ENCODE measurements at regions not wholly inside any gene's neighbourhood (a gene's known extent, or its start where the extent isn't known, plus 50 kb on each side); places are given as distances from the start of the nearest gene placed in this dataset.
"Not testable (repeated sequence)": the region's sequence is repeated elsewhere in the genome, so short reads cannot be mapped to it uniquely, and the experiment has no call there.

GRCh38 chr2:194907569-194907968, 749.5 kb upstream of the SLC39A10 start:
- no peak for ATAC-seq
- Mint-ChIP-seq H3K4me1 (no peaks in the 10 kb centered on the region), H3K36me3 (ENCODE audit: low read depth) (no peaks in the 10 kb centered on the region), H3K27me3 (peaks cover 11% of the 10 kb centered on the region), H3K4me3 (no peak overlapping the region), H3K27ac (no peak overlapping the region)
- DNase-seq: no peak
- H3K9me3 ChIP-seq (ENCODE audit: control insufficient read depth, low read length, poor library complexity, severe bottlenecking): no peaks in the 10 kb centered on the region

GRCh38 chr2:194896871-194897270, 760.2 kb upstream of the SLC39A10 start:
- ATAC-seq (no peak), DNase-seq (no peak)
- Mint-ChIP-seq H3K4me3 (no peak overlapping the region), H3K4me1 (no peaks in the 10 kb centered on the region), H3K36me3 (ENCODE audit: low read depth) (no peaks in the 10 kb centered on the region), H3K27me3 (peaks cover 22% of the 10 kb centered on the region), H3K27ac (no peak overlapping the region)
- H3K9me3 ChIP-seq (ENCODE audit: control insufficient read depth, low read length, poor library complexity, severe bottlenecking): no peaks in the 10 kb centered on the region

DNA sequence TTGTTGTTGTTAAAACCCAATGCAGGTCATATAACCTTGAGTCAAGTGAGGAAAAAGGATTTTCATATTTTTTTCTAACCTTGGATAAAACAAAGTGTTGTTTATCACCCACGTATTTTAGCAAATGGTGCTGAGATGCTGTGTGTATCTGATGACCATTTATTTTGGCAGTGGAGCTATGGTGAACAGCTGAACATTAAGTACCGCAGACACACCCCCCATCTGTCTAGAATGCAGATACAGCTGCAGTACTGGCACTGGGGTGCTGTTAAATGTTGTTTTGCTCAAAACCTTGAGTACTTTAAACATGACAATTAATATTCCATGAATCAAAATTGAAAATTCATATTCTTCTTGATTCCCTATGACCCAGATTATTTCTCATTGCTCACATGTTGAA, 773.3 kb upstream of the SLC39A10 start:
- DNase-seq: no peak
- Mint-ChIP-seq H3K27me3 (peaks cover 14% of the 10 kb centered on the region), H3K27ac (no peak overlapping the region), H3K4me1 (peaks cover 3% of the 10 kb centered on the region), H3K4me3 (no peak overlapping the region), H3K36me3 (ENCODE audit: low read depth) (no peaks in the 10 kb centered on the region)
- ATAC-seq: no peak
- no peaks in the 10 kb centered on the region for H3K9me3 ChIP-seq (ENCODE audit: control insufficient read depth, low read length, poor library complexity, severe bottlenecking)

- DNase-seq: no peak
- ATAC-seq: no peak
- Mint-ChIP-seq H3K4me1 (peaks cover 2% of the 10 kb centered on the region), H3K36me3 (ENCODE audit: low read depth) (no peaks in the 10 kb centered on the region), H3K27me3 (no peaks in the 10 kb centered on the region), H3K27ac (no peak overlapping the region), H3K4me3 (no peak overlapping the region)
- H3K9me3 ChIP-seq (ENCODE audit: control insufficient read depth, low read length, poor library complexity, severe bottlenecking): no peaks in the 10 kb centered on the region
Observed at GRCh38 chr2:194870974-194871535, 786.0 kb upstream of the SLC39A10 start.

GRCh38 chr2:194867328-194867727, 789.7 kb upstream of the SLC39A10 start:
- H3K9me3 ChIP-seq (ENCODE audit: control insufficient read depth, low read length, poor library complexity, severe bottlenecking): no peaks in the 10 kb centered on the region
- no peak for DNase-seq
- Mint-ChIP-seq H3K27ac (no peak overlapping the region), H3K36me3 (ENCODE audit: low read depth) (no peaks in the 10 kb centered on the region), H3K4me3 (no peak overlapping the region), H3K27me3 (no peaks in the 10 kb centered on the region), H3K4me1 (peaks cover 4% of the 10 kb centered on the region)
- no peak for ATAC-seq

DNA sequence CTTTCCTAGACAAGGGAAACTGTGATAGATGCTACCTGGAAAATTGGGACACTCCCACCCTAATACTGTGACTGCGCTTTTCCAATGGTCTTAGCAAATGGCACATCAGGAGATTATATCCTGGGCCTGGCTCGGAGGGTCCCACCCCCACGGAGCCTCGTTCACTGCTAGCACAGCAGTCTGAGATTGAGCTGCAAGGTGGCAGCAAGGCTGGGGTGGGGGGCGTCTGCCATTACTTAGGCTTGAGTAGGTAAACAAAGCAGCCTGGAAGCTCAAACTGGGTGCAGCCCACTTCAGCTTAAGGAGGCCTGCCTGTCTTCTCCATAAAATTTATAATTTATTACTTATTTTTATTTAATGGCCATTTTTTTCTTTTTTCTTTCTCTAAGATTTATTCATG, 802.1 kb upstream of the SLC39A10 start:
- no peak for ATAC-seq
- no peak overlapping the region for H3K27ac Mint-ChIP-seq
- H3K4me3 Mint-ChIP-seq: no peak overlapping the region
- peaks cover 4% of the 10 kb centered on the region for H3K27me3 Mint-ChIP-seq
- no peaks in the 10 kb centered on the region for H3K4me1 Mint-ChIP-seq
- no peaks in the 10 kb centered on the region for H3K36me3 Mint-ChIP-seq (ENCODE audit: low read depth)
- DNase-seq: no peak
- no peaks in the 10 kb centered on the region for H3K9me3 ChIP-seq (ENCODE audit: control insufficient read depth, low read length, poor library complexity, severe bottlenecking)

- Mint-ChIP-seq H3K27me3 (peaks cover 6% of the 10 kb centered on the region), H3K27ac (no peak overlapping the region), H3K4me1 (no peaks in the 10 kb centered on the region), H3K4me3 (no peak overlapping the region), H3K36me3 (ENCODE audit: low read depth) (peaks cover 2% of the 10 kb centered on the region)
- DNase-seq (no peak), ATAC-seq (no peak)
- no peaks in the 10 kb centered on the region for H3K9me3 ChIP-seq (ENCODE audit: control insufficient read depth, low read length, poor library complexity, severe bottlenecking)
Observed at GRCh38 chr2:194842871-194843270, 814.2 kb upstream of the SLC39A10 start.

DNA sequence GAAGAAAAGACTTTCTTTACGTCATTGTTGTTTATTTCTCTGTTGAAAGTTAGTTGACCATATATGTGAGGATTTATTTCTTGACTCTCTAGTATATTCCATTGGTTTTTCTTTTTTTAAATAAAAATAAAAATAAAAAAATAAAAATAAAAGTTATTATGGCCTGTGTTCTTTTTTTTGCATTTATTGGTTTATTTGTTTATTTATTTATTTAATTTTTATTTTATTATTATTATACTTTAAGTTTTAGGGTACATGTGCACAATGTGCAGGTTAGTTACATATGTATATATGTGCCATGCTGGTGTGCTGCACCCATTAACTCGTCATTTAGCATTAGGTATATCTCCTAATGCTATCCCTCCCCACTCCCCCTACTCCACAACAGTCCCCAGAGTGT, 822.7 kb upstream of the SLC39A10 start:
- not testable (repeated sequence) for H3K4me3 Mint-ChIP-seq, DNase-seq, H3K27ac Mint-ChIP-seq

GRCh38 chr2:194826241-194826640, 830.8 kb upstream of the SLC39A10 start:
- no peak overlapping the region for H3K27ac Mint-ChIP-seq
- H3K36me3 Mint-ChIP-seq (ENCODE audit: low read depth): no peaks in the 10 kb centered on the region
- ATAC-seq (no peak), DNase-seq (no peak)
- H3K4me1 Mint-ChIP-seq: no peaks in the 10 kb centered on the region
- H3K27me3 Mint-ChIP-seq: no peaks in the 10 kb centered on the region
- no peaks in the 10 kb centered on the region for H3K9me3 ChIP-seq (ENCODE audit: control insufficient read depth, low read length, poor library complexity, severe bottlenecking)
- no peak overlapping the region for H3K4me3 Mint-ChIP-seq

More for the DNA sequence above, 822.7 kb upstream of the SLC39A10 start:
- not testable (repeated sequence) for H3K36me3 Mint-ChIP-seq (ENCODE audit: low read depth); H3K27me3 Mint-ChIP-seq; H3K4me1 Mint-ChIP-seq; H3K9me3 ChIP-seq (ENCODE audit: control insufficient read depth, low read length, poor library complexity, severe bottlenecking); ATAC-seq

DNA sequence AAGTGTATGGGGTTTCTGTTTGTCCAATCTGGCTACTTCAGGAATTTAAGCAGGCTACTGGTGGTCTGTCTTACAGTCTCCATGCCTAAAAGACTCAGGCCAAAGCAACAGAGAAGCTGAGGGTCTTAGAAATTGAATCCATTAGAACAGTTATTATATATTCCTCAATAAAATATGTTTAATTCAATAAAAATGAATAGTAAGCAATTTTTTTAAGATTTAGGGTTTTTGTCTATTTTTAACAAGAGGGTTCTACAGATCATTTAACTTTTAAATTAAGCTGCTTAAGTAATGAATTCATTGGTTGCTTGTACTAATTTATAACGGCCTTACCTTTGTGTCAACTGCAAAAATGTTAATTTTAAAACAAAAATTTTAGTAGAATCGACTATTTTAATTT, 832.6 kb upstream of the SLC39A10 start:
- Mint-ChIP-seq H3K4me3 (no peak overlapping the region), H3K27me3 (no peaks in the 10 kb centered on the region), H3K36me3 (ENCODE audit: low read depth) (no peaks in the 10 kb centered on the region), H3K27ac (no peak overlapping the region), H3K4me1 (no peaks in the 10 kb centered on the region)
- ATAC-seq (no peak), DNase-seq (no peak)
- H3K9me3 ChIP-seq (ENCODE audit: control insufficient read depth, low read length, poor library complexity, severe bottlenecking): no peaks in the 10 kb centered on the region

DNA sequence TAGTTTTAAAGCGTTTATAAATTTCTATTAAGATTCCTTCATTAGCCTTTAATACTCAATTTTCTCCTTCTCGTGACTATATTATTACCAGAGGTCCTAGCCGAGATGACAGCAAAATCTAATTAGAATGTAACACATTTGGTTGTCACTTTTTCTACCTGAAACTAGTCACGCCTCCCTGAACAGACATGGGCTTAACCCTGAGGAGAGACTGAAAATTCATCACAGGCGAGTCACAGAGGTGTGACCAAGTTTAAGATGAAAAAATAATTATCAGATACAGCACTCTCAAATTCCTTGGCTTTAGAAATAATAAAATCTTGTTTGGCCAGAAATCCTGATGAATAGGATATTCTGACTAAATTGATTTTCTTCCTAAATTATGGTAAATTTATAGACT, 834.4 kb upstream of the SLC39A10 start:
- Mint-ChIP-seq H3K27ac (no peak overlapping the region), H3K4me1 (no peaks in the 10 kb centered on the region), H3K27me3 (no peaks in the 10 kb centered on the region), H3K36me3 (ENCODE audit: low read depth) (no peaks in the 10 kb centered on the region), H3K4me3 (no peak overlapping the region)
- no peak for ATAC-seq
- DNase-seq: no peak
- no peaks in the 10 kb centered on the region for H3K9me3 ChIP-seq (ENCODE audit: control insufficient read depth, low read length, poor library complexity, severe bottlenecking)

GRCh38 chr2:194822097-194822496, 834.9 kb upstream of the SLC39A10 start:
- no peak overlapping the region for H3K4me3 Mint-ChIP-seq
- H3K27ac Mint-ChIP-seq: no peak overlapping the region
- H3K9me3 ChIP-seq (ENCODE audit: control insufficient read depth, low read length, poor library complexity, severe bottlenecking): no peaks in the 10 kb centered on the region
- H3K4me1 Mint-ChIP-seq: no peaks in the 10 kb centered on the region
- H3K36me3 Mint-ChIP-seq (ENCODE audit: low read depth): no peaks in the 10 kb centered on the region
- DNase-seq (no peak), ATAC-seq (no peak)
- H3K27me3 Mint-ChIP-seq: no peaks in the 10 kb centered on the region

GRCh38 chr2:194819367-194819766, 837.7 kb upstream of the SLC39A10 start:
- H3K9me3 ChIP-seq (ENCODE audit: control insufficient read depth, low read length, poor library complexity, severe bottlenecking): no peaks in the 10 kb centered on the region
- H3K27ac Mint-ChIP-seq: no peak overlapping the region
- ATAC-seq (no peak), DNase-seq (no peak)
- no peaks in the 10 kb centered on the region for H3K27me3 Mint-ChIP-seq
- no peaks in the 10 kb centered on the region for H3K4me1 Mint-ChIP-seq
- no peaks in the 10 kb centered on the region for H3K36me3 Mint-ChIP-seq (ENCODE audit: low read depth)
- H3K4me3 Mint-ChIP-seq: no peak overlapping the region

DNA sequence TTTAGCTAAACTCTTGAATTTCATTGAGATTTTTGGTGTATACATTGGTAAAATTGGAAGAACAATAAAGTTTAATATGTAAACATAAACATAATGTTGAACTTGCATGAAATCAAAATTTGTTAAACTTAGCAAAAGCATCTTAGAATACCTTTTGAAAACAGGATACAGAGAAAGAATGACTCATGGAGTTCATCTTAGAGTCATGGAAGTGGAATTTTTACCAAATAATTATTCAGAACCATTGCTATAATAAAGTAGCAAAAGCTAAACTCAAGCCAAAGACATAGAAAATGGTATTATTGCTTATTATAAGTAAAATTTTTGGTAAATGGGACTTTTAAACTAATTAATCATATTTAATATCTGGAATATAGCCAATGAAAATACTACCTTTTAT, 841.6 kb upstream of the SLC39A10 start:
- H3K4me1 Mint-ChIP-seq: no peaks in the 10 kb centered on the region
- ATAC-seq (no peak), DNase-seq (no peak)
- no peaks in the 10 kb centered on the region for H3K36me3 Mint-ChIP-seq (ENCODE audit: low read depth)
- H3K27ac Mint-ChIP-seq: no peak overlapping the region
- H3K9me3 ChIP-seq (ENCODE audit: control insufficient read depth, low read length, poor library complexity, severe bottlenecking): no peaks in the 10 kb centered on the region
- H3K4me3 Mint-ChIP-seq: no peak overlapping the region
- no peaks in the 10 kb centered on the region for H3K27me3 Mint-ChIP-seq
